Urinary bladder (tissue), 3 donors: ENCODE measurements at regions not wholly inside any gene's neighbourhood (a gene's known extent, or its start where the extent isn't known, plus 50 kb on each side); places are given as distances from the start of the nearest gene placed in this dataset.
A peak's percentile ranks its signal among the peaks of the same experiment; 100 is the strongest.
"Not testable (repeated sequence)": the region's sequence is repeated elsewhere in the genome, so short reads cannot be mapped to it uniquely, and the experiment has no call there.

ENCODE experiments used
- DNase-seq: peaks from one replicate; pipeline ENCODE4 v3.0.0-alpha.2; 2015; ENCODE audit errors: extremely low spot score
- H3K27ac ChIP-seq: one replicate; pipeline ENCODE4 v1.5.1; 2013; ENCODE audit warnings: low read depth, mild to moderate bottlenecking, moderate library complexity
- H3K36me3 ChIP-seq: one replicate; pipeline ENCODE4 v1.6.1; 2013; ENCODE audit warnings: mild to moderate bottlenecking, moderate library complexity; ENCODE audit not compliant: insufficient read depth
- H3K4me1 ChIP-seq: one replicate; pipeline ENCODE4 v1.6.1; 2013; ENCODE audit warnings: mild to moderate bottlenecking, moderate library complexity; ENCODE audit not compliant: insufficient read depth
- H3K4me3 ChIP-seq: one replicate; pipeline ENCODE4 v1.5.1; 2013; ENCODE audit warnings: low read depth, low read length
- WGBS: extraction: QIAGEN DNeasy Blood & Tissue Kit; methylation state at CpG from one replicate; pipeline ENCODE4 v1.1.7; 2013; 5-methylcytosine and 5-hydroxymethylcytosine counted together
- donor health status: healthy with polysubstance abuse.
- donor health status: healthy.

DNA sequence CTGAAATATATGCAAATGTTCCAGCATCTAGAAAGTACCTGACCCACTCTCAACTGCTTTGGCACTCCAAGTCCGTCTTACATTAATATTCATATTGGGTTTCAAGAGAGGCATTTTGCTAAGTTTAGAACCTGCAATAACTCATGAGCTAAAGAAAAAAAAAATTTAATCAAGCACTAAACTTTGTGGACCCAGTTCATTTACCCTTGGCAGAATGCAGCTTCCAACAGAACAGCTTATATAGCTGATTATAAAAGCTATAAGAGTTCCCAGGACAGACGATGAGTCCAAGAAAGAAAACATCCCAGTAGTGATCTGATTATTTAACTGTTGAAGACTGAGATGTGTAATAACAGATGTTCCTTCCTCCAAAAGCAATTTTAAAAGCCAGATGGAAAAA, 592.0 kb downstream of the KCNH5 start:
- Histone ChIP-seq H3K36me3 (no peaks in the 10 kb centered on the region), H3K27ac (no peak overlapping the region), H3K4me3 (no peak overlapping the region), H3K4me1 (no peaks in the 10 kb centered on the region)
- DNase-seq, result peak; percentile 28
- WGBS, result 47% methylated on average over 2 of the region's 2 CpGs

GRCh38 chr14:62455446-62455845, 589.8 kb downstream of the KCNH5 start:
- Histone ChIP-seq H3K4me3 (no peak overlapping the region), H3K27ac (no peak overlapping the region), H3K4me1 (no peaks in the 10 kb centered on the region), H3K36me3 (no peaks in the 10 kb centered on the region)
- WGBS, result 90% methylated on average over 3 of the region's 3 CpGs
- DNase-seq, result no peak

GRCh38 chr14:62462988-62463387, 582.3 kb downstream of the KCNH5 start:
- DNase-seq, result no peak
- Histone ChIP-seq H3K36me3 (no peaks in the 10 kb centered on the region), H3K4me1 (no peaks in the 10 kb centered on the region), H3K27ac (no peak overlapping the region), H3K4me3 (no peak overlapping the region)
- 91% methylated on average over 4 of the region's 4 CpGs for WGBS

- 87% methylated on average over 1 of the region's 1 CpG for WGBS
- H3K36me3 ChIP-seq, result no peaks in the 10 kb centered on the region
- H3K4me3 ChIP-seq, result no peak overlapping the region
- H3K27ac ChIP-seq, result no peak overlapping the region
- no peak for DNase-seq
- no peaks in the 10 kb centered on the region for H3K4me1 ChIP-seq
Measured at GRCh38 chr14:62468946-62469345, 576.3 kb downstream of the KCNH5 start.

DNA sequence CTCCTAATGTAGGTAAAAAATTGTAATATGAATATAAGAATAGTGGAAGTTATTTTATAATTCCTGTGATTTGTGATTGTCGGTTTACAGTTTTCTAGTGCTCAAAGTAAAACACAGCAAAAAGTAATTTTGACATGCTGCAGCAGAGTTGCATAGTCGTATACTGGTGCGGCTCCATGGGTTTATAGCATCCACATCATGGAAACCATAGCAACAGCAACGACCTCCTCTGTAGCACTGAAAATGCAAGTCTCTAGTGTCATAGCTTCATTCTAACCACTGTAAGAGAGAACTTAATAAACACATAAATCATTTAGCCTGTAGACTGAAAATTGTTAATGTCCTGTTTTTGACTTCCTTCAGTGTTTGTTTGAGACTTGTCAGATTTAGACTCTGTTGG, 574.3 kb downstream of the KCNH5 start:
- no peak for DNase-seq
- 74% methylated on average over 4 of the region's 4 CpGs for WGBS
- H3K36me3 ChIP-seq, result no peaks in the 10 kb centered on the region

GRCh38 chr14:62491146-62491545, 554.1 kb downstream of the KCNH5 start:
- no peaks in the 10 kb centered on the region for H3K4me1 ChIP-seq
- no peak for DNase-seq
- 84% methylated on average over 1 of the region's 1 CpG for WGBS
- no peaks in the 10 kb centered on the region for H3K36me3 ChIP-seq
- no peak overlapping the region for H3K4me3 ChIP-seq
- H3K27ac ChIP-seq, result no peak overlapping the region

More for the DNA sequence above, 574.3 kb downstream of the KCNH5 start:
- Histone ChIP-seq H3K4me3 (no peak overlapping the region), H3K27ac (no peak overlapping the region), H3K4me1 (no peaks in the 10 kb centered on the region)

- Histone ChIP-seq H3K36me3 (no peaks in the 10 kb centered on the region), H3K4me1 (no peaks in the 10 kb centered on the region), H3K4me3 (no peak overlapping the region), H3K27ac (no peak overlapping the region)
- 52% methylated on average over 1 of the region's 1 CpG for WGBS
- no peak for DNase-seq
Measured at GRCh38 chr14:62497708-62498107, 547.5 kb downstream of the KCNH5 start.

- H3K4me1 ChIP-seq, result no peaks in the 10 kb centered on the region
- no peak overlapping the region for H3K4me3 ChIP-seq
- no peaks in the 10 kb centered on the region for H3K36me3 ChIP-seq
- 94% methylated on average over 1 of the region's 1 CpG for WGBS
- DNase-seq, result no peak
- H3K27ac ChIP-seq, result no peak overlapping the region
Measured at GRCh38 chr14:62501021-62501750, 544.1 kb downstream of the KCNH5 start.

DNA sequence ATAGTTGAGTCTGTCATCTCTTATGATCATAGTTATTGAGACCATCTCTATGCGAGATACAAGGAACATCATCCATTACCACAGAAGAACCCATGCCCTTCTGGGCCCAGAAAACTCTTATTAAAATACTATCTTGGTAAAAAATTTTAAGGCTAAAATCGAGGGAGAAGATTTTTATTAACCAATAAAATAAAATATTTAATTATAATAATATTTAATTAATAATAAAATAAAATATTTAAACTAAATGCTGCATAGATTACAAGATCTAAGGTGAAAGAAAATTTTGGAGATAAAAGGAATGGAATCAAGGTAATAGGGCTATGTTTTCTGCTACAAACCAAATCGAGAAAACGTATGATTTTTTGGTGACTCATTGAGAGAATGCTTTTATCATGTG, 540.2 kb downstream of the KCNH5 start:
- no peak for DNase-seq

DNA sequence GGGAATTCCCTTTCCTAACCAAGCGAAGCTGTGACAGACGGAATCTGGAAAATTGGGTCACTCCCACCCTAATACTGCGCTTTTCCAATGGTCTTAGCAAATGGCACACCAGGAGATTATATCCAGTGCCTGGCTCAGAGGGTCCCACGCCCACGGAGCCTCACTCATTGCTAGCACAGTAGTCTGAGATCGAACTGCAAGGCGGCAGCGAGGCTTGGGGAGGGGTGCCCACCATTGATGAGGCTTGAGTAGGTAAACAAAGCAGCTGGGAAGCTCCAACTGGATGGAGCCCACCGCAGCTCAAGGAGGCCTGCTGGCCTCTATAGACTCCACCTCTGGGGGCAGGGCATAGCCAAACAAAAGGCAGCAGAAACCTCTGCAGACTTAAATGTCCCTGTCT, 523.9 kb downstream of the KCNH5 start:
- H3K4me3 ChIP-seq, H3K36me3 ChIP-seq, H3K27ac ChIP-seq, H3K4me1 ChIP-seq, DNase-seq: not testable (repeated sequence)
- WGBS, result 91% methylated on average over 9 of the region's 9 CpGs

More for the DNA sequence above, 540.2 kb downstream of the KCNH5 start:
- no peaks in the 10 kb centered on the region for H3K4me1 ChIP-seq
- H3K4me3 ChIP-seq, result no peak overlapping the region
- no peak overlapping the region for H3K27ac ChIP-seq
- 87% methylated on average over 4 of the region's 4 CpGs for WGBS
- H3K36me3 ChIP-seq, result no peaks in the 10 kb centered on the region

DNA sequence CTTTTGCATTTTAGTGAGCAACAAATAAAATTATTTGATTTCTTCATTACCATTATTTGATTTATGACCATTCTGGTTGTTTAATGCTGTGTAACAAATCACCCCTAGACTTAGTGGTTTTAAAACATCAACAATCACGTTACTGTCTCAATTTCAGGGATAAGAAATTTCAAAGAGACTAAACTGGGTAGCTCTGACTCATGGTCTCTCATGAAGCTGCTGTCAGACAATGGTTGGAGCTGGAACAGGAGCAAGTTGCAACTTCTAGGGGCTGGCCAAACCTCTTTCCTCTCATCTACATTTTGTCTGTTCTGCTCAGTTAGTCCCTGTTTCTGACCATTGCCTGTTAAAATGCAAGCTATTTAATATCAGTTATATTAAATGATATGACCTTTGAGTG, 517.0 kb downstream of the KCNH5 start:
- H3K4me3 ChIP-seq, result no peak overlapping the region
- H3K27ac ChIP-seq, result no peak overlapping the region
- H3K36me3 ChIP-seq, result no peaks in the 10 kb centered on the region
- WGBS, result 37% methylated on average over 1 of the region's 1 CpG
- no peaks in the 10 kb centered on the region for H3K4me1 ChIP-seq
- no peak for DNase-seq

DNA sequence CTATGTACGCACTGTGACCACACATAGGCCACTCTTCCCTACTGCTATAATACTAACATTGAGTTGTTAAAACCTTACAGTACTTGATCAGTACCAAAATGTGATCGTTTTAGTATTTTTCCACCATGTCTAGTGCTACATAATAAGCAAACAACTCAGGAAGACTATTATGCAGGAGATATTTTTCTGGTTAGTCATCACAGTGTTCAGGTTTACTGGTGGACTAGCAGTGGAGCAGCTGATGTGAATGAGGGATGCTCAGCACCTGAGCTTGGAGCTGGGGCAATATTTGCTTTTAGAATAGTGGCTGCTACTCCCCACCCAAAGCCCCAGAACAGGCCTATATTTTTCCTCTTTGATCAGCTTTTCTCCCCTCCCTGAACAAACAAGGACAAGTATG, 513.1 kb downstream of the KCNH5 start:
- no peak overlapping the region for H3K4me3 ChIP-seq
- WGBS, result 79% methylated on average over 2 of the region's 2 CpGs
- no peaks in the 10 kb centered on the region for H3K4me1 ChIP-seq
- DNase-seq, result no peak
- no peaks in the 10 kb centered on the region for H3K36me3 ChIP-seq
- no peak overlapping the region for H3K27ac ChIP-seq

DNA sequence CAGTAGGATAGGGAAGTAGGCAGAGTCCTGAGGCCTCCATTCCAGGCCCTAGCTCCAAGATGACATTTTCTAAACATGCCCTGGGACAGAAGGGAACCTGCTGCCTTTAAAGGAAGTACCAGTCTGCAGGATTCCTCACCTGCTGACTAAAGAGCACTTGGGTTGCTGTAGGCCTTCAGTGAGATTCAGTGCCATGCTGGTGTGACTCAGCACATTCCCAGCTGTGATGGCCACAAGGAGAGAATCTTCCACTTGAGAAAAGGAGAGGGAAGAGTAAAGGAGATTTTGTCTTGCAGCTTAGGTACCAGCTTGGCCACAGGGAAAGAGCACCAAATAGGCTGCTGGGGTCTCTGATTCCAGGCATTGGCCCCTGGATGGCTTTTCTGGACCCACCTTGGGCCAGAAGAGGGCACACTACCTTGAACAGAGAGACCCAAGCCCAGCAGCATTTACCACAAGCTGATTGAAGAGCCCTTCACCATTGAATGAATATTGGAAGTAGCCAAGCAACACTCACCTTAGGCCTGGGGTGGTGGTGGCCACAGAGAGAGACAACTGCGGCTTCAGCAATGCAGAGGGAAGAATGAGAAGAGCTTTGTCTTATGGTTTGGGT, 498.3 kb downstream of the KCNH5 start:
- Histone ChIP-seq H3K27ac (no peak overlapping the region), H3K36me3 (no peaks in the 10 kb centered on the region), H3K4me3 (no peak overlapping the region), H3K4me1 (no peaks in the 10 kb centered on the region)
- 93% methylated on average over 1 of the region's 1 CpG for WGBS
- DNase-seq, result no peak

GRCh38 chr14:62557416-62557815, 487.8 kb downstream of the KCNH5 start:
- H3K27ac ChIP-seq, result no peak overlapping the region
- no peak overlapping the region for H3K4me3 ChIP-seq
- WGBS, result 69% methylated on average over 6 of the region's 6 CpGs
- H3K36me3 ChIP-seq, result no peaks in the 10 kb centered on the region
- DNase-seq, result no peak
- no peaks in the 10 kb centered on the region for H3K4me1 ChIP-seq
